Vagina (tissue), 2 donors: ENCODE measurements at regions not wholly inside any gene's neighbourhood (a gene's known extent, or its start where the extent isn't known, plus 50 kb on each side); places are given as distances from the start of the nearest gene placed in this dataset.

ENCODE experiments used
- CTCF ChIP-seq, 3 experiments: fragments of 450-650 bp in 2 of 3; fragments of 200-600 bp in 1 of 3; sonication (generic) in 1 of 3; IDR thresholded peaks; one replicate each; pipeline ENCODE4 v1.5.1; 2017 to 2019; ENCODE audit warnings: antibody characterized with exemption in 3 of 3, mild to moderate bottlenecking in 2 of 3, moderate library complexity in 2 of 3
- POLR2A ChIP-seq, 2 donors: fragments of 450-650 bp; IDR thresholded peaks; one replicate each; pipeline ENCODE4 v1.6.1; 2017; ENCODE audit warnings: antibody characterized with exemption in 2 of 2, mild to moderate bottlenecking in 2 of 2, moderate library complexity in 2 of 2

GRCh38 chr6:140036196-140036595 is 661.7 kb upstream of the CITED2 start:
- TF ChIP-seq CTCF (IDR thresholded peaks at IDR 0.05) (no peak), POLR2A (IDR thresholded peaks at IDR 0.05) (no peak)
